ENCODE measurements at regions not wholly inside any gene's neighbourhood (a gene's known extent, or its start where the extent isn't known, plus 50 kb on each side); places are given as distances from the start of the nearest gene placed in this dataset.

DNA sequence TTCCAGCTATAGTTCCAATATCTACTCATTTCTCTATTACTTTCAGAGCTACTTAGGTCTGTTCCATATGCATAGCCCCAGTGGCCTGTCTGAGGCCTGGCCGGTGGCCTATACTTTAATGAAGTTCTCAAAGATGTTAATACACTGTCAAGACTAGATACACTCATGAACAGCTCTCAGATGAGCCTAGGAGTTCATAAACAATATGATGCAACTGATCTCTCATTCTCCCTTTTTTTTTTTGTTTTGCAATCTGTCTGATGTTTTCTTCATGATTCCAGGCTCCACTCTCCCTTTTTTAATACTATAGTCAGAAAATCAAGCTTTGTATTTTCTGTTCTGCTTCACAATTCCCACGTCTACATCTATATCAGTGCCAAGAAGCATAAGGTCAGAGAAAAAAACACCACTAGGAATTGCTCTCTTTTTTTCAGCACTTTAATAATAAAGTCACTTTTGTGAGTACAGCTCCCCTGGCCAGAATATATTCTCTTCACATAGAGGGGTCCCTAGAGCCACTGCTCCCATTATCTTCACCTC lies 321.0 kb downstream of the C7orf25 start:
- H3K36me3 Mint-ChIP-seq, result no peaks in the 10 kb centered on the region
- H3K27me3 Mint-ChIP-seq, result no peaks in the 10 kb centered on the region
- DNase-seq (ENCODE audit: extremely low spot score, unreplicated experiment), result no peak
- peaks cover 10% of the 10 kb centered on the region for H3K9me3 Mint-ChIP-seq
- no peak overlapping the region for H3K4me3 Mint-ChIP-seq
- TF ChIP-seq, protein P1, sequence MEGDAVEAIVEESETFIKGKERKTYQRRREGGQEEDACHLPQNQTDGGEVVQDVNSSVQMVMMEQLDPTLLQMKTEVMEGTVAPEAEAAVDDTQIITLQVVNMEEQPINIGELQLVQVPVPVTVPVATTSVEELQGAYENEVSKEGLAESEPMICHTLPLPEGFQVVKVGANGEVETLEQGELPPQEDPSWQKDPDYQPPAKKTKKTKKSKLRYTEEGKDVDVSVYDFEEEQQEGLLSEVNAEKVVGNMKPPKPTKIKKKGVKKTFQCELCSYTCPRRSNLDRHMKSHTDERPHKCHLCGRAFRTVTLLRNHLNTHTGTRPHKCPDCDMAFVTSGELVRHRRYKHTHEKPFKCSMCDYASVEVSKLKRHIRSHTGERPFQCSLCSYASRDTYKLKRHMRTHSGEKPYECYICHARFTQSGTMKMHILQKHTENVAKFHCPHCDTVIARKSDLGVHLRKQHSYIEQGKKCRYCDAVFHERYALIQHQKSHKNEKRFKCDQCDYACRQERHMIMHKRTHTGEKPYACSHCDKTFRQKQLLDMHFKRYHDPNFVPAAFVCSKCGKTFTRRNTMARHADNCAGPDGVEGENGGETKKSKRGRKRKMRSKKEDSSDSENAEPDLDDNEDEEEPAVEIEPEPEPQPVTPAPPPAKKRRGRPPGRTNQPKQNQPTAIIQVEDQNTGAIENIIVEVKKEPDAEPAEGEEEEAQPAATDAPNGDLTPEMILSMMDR (conservative IDR thresholded peaks at IDR 0.05), result no peak
- peaks cover 6% of the 10 kb centered on the region for H3K4me1 Mint-ChIP-seq (ENCODE audit: unreplicated experiment)
- H3K27ac Mint-ChIP-seq, result no peak overlapping the region

DNA sequence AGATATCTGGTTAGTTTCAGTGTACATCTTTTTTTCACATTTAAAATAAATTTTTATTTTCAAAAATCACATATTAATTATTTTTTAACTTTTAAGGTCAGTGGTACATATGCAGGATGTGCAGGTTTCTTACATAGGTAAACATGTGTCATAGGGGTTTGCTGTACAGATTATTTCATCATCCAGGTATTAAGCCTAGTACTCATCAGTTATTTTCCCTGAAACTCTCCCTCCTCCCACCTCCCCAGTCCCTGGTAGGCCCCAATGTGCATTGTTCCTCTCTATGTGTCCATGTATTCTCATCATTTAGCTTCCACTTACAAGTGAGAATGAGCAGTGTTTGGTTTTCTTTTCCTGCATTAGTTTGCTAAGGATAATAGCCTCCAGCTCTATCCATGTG lies 323.0 kb downstream of the C7orf25 start:
- Mint-ChIP-seq H3K4me1 (ENCODE audit: unreplicated experiment) (peaks cover 6% of the 10 kb centered on the region), H3K27me3 (no peaks in the 10 kb centered on the region), H3K36me3 (no peaks in the 10 kb centered on the region), H3K27ac (no peak overlapping the region), H3K4me3 (no peak overlapping the region), H3K9me3 (peaks cover 10% of the 10 kb centered on the region)
- TF ChIP-seq, protein P1 (conservative IDR thresholded peaks at IDR 0.05), result no peak
- no peak for DNase-seq (ENCODE audit: extremely low spot score, unreplicated experiment)

DNA sequence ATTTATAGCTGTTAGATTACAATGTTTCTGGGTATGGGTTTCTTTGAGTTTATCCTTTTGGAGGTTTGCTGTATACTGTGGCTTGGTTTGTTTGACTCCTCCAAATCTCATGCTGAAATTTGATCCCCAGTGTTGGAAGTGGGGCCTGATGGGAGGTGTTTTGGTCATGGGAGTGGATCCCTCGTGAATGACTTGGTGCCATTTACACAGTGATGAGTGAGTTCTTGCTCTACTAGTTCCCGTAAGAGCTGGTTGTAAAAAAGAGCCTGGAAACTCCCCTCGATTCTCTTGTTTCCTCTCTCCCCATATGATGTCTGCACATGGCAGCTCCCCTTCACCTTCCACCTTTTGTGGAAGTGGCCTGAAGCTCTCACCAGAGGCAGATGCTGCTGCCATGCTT lies 324.1 kb downstream of the C7orf25 start:
- TF ChIP-seq, protein P1 (conservative IDR thresholded peaks at IDR 0.05), result no peak
- H3K27me3 Mint-ChIP-seq, result no peaks in the 10 kb centered on the region
- H3K4me1 Mint-ChIP-seq (ENCODE audit: unreplicated experiment), result peaks cover 6% of the 10 kb centered on the region
- H3K4me3 Mint-ChIP-seq, result no peak overlapping the region
- H3K9me3 Mint-ChIP-seq, result peaks cover 10% of the 10 kb centered on the region
- DNase-seq (ENCODE audit: extremely low spot score, unreplicated experiment), result no peak
- no peak overlapping the region for H3K27ac Mint-ChIP-seq
- no peaks in the 10 kb centered on the region for H3K36me3 Mint-ChIP-seq

DNA sequence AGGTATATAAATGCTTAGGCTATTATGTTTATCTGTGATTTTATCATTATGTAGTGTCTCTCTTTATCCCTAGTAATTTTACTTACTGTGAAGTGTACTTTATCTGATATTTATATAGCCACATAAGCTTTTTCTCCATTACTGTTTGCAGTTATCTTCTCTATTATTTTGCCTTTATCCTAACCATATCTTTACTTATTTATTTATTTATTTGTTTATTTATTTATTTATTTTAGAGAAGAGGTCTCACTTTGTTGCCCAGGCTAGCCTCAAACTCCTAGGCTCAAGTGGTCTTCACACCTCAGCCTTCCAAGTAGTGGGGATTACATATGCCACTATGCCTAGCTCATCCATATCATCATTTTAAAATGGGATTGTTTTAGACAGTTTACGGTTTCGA lies 331.8 kb downstream of the C7orf25 start:
- no peak for DNase-seq (ENCODE audit: extremely low spot score, unreplicated experiment)
- TF ChIP-seq, protein P1 (conservative IDR thresholded peaks at IDR 0.05), result no peak
- no peaks in the 10 kb centered on the region for H3K9me3 Mint-ChIP-seq
- no peaks in the 10 kb centered on the region for H3K27me3 Mint-ChIP-seq
- peaks cover 5% of the 10 kb centered on the region for H3K4me1 Mint-ChIP-seq (ENCODE audit: unreplicated experiment)
- H3K27ac Mint-ChIP-seq, result no peak overlapping the region
- H3K4me3 Mint-ChIP-seq, result no peak overlapping the region
- no peaks in the 10 kb centered on the region for H3K36me3 Mint-ChIP-seq

DNA sequence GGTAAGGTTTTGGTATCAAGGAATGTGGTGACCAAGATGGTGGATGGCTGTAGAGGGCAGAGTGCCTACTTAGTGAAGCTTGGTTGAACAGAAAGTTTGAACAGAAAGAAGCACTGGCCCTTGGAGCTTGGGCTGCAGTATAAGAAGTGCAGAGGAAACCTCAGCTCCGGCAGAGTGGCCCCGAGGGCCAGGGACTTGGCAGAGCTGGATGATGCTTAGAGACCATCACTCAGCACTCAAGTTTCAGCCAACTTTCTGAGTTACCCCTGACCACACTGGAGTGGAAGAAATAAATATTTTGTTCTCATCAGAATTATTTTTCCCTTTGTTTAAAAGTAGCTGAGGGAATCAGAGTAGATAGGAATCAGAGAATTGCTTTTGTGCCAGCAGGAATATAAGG lies 336.7 kb downstream of the C7orf25 start:
- Mint-ChIP-seq H3K4me1 (ENCODE audit: unreplicated experiment) (peaks cover 30% of the 10 kb centered on the region), H3K36me3 (no peaks in the 10 kb centered on the region), H3K4me3 (no peak overlapping the region), H3K27ac (no peak overlapping the region), H3K27me3 (no peaks in the 10 kb centered on the region), H3K9me3 (peaks cover 5% of the 10 kb centered on the region)
- DNase-seq (ENCODE audit: extremely low spot score, unreplicated experiment), result no peak
- TF ChIP-seq, protein P1 (conservative IDR thresholded peaks at IDR 0.05), result no peak

GRCh38 chr7:42574685-42575084 lies 337.2 kb downstream of the C7orf25 start:
- Mint-ChIP-seq H3K27me3 (no peaks in the 10 kb centered on the region), H3K4me1 (ENCODE audit: unreplicated experiment) (peaks cover 30% of the 10 kb centered on the region), H3K4me3 (no peak overlapping the region), H3K9me3 (peaks cover 7% of the 10 kb centered on the region), H3K36me3 (no peaks in the 10 kb centered on the region), H3K27ac (no peak overlapping the region)
- TF ChIP-seq, protein P1 (conservative IDR thresholded peaks at IDR 0.05), result peak; percentile 41
- DNase-seq (ENCODE audit: extremely low spot score, unreplicated experiment), result no peak
